NB4 (cell line): ENCODE measurements at regions not wholly inside any gene's neighbourhood (a gene's known extent, or its start where the extent isn't known, plus 50 kb on each side); places are given as distances from the start of the nearest gene placed in this dataset.

ENCODE experiments used
- DNase-seq: peaks from one replicate; pipeline ENCODE4 v3.0.0; 2010; ENCODE audit warnings: low read depth
- H3K4me3 ChIP-seq: one replicate; pipeline ENCODE4 v1.5.1; 2011; ENCODE audit warnings: mild to moderate bottlenecking, low read depth, low read length, moderate library complexity
- MYC ChIP-seq: IDR thresholded peaks from 2 replicates; pipeline ENCODE4 v1.6.1; 2011; ENCODE audit warnings: low read depth, low read length
- POLR2A ChIP-seq: IDR thresholded peaks from 2 replicates; pipeline ENCODE4 v1.6.1; 2011; ENCODE audit warnings: mild to moderate bottlenecking; ENCODE audit not compliant: insufficient read length; ENCODE audit errors: extremely low read depth
- TF ChIP-seq, protein P1 (sequence below): IDR thresholded peaks from 2 replicates; pipeline ENCODE4 v1.6.1; 2011; ENCODE audit warnings: low read depth, low read length
- TF ChIP-seq, protein P2 (sequence below): IDR thresholded peaks from one replicate; pipeline ENCODE4 v1.5.1; 2012; ENCODE audit warnings: low read depth, low read length

DNA sequence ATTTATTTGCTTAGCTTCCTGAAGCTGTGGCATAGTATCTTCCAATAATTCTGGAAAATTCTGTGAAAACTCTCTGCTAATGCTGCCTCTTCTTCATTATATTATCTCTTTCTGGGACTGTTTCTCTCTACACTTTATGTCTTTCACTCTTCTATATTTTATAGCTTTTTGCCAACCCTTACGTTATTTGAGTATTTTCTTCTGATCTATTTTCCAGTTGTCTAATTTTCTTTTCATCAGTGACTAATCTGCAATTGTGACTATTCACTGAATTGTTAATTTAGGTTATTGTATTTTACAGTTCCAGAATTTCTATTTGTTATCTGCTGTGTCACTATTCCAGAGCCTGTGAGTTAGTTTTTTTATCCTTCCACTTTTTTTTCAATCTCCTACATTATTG lies 273.4 kb upstream of the PHYHIPL start:
- no peak overlapping the region for H3K4me3 ChIP-seq
- DNase-seq = no peak
- no peak for TF ChIP-seq MYC
- TF ChIP-seq POLR2A = no peak
- TF ChIP-seq, protein P1, sequence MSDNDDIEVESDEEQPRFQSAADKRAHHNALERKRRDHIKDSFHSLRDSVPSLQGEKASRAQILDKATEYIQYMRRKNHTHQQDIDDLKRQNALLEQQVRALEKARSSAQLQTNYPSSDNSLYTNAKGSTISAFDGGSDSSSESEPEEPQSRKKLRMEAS = no peak
- TF ChIP-seq, protein P2, sequence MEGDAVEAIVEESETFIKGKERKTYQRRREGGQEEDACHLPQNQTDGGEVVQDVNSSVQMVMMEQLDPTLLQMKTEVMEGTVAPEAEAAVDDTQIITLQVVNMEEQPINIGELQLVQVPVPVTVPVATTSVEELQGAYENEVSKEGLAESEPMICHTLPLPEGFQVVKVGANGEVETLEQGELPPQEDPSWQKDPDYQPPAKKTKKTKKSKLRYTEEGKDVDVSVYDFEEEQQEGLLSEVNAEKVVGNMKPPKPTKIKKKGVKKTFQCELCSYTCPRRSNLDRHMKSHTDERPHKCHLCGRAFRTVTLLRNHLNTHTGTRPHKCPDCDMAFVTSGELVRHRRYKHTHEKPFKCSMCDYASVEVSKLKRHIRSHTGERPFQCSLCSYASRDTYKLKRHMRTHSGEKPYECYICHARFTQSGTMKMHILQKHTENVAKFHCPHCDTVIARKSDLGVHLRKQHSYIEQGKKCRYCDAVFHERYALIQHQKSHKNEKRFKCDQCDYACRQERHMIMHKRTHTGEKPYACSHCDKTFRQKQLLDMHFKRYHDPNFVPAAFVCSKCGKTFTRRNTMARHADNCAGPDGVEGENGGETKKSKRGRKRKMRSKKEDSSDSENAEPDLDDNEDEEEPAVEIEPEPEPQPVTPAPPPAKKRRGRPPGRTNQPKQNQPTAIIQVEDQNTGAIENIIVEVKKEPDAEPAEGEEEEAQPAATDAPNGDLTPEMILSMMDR = no peak

DNA sequence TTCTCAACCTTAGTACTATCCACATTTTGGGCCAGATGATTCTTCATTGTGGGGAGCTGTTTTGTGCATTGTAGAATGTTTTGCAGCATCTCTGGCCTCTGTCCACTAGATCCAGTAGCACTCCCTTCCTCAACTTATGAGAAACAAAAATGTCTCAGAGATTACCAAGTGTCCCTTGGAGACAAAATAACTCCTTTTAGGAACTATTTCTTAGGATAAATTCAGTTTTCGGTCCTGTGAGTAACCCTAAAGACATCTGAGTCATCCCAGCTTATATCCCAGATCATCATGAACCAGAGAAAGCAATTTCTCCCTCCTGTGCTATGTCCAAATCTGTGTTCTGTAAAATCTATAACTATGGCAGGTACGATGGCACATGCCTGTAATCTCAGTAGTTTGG lies 266.6 kb upstream of the PHYHIPL start:
- DNase-seq = no peak
- TF ChIP-seq MYC (no peak), POLR2A (no peak)
- TF ChIP-seq, protein P1 = no peak
- TF ChIP-seq, protein P2 = no peak
- H3K4me3 ChIP-seq = no peak overlapping the region

- no peak for DNase-seq
- no peak overlapping the region for H3K4me3 ChIP-seq
- TF ChIP-seq, protein P2 = no peak
- no peak for TF ChIP-seq MYC
- TF ChIP-seq, protein P1 = no peak
- no peak for TF ChIP-seq POLR2A
These were observed 262.7 kb upstream of the PHYHIPL start for GRCh38 chr10:58913717-58914116.

DNA sequence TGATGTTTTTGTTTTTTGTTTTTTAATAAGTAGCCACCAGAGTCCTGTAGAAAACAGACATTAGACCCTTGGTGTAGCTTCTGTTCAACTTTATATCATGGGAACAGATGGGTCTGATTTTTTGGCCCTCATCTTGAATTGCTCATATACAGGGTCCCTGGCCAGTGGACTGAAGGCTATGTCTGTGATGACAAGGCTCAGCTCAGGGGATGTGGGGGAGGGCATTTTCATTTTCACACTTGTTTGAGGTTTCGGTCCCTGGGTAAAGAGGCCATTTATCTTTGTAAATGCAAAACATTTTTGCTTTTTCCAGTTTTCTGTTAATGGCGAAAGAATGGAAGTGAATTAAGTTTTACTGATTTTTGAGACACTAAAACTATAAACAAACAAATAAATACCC lies 257.6 kb upstream of the PHYHIPL start:
- TF ChIP-seq POLR2A = no peak
- TF ChIP-seq, protein P1 = no peak
- TF ChIP-seq, protein P2 = no peak
- TF ChIP-seq MYC = no peak
- DNase-seq = no peak
- H3K4me3 ChIP-seq = no peak overlapping the region

DNA sequence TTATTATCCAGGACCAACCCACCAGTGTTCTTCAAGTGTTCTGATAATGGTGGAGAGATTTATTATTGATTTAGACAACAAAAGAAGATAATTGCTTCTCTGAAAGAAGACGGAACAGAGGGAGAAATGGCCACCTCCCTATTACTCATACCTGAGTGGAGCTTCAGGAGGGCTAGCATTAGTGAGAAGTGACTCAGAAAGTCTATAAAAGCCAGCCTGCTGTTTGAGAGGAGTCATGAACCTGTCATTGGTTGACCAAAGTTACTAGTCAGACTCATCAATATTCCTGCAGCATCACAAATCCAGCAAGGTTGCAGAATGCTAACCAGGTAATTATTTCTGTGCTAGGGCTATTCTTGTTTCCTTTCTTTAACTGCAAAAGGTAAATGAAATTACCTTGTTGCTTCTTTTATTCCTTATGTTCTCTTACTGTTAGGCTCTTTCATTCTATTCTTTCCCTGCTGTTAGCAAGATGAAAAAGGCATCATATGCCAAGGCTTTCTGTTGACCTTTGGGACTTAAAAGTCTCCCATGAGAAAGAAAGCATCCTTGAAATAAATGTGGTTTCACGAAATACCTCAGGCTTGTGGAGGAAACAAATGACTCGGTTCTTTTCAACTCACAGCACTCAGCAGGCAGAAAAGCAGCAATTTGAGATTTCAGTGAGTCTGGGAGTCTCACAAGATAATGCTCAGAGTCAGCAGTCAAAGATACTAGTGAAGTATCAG lies 256.4 kb upstream of the PHYHIPL start:
- no peak for DNase-seq
- no peak for TF ChIP-seq MYC
- TF ChIP-seq, protein P1 = no peak
- no peak for TF ChIP-seq POLR2A
- TF ChIP-seq, protein P2 = no peak

More for the DNA sequence above, 256.4 kb upstream of the PHYHIPL start:
- H3K4me3 ChIP-seq = no peak overlapping the region
